ENCODE measurements at regions not wholly inside any gene's neighbourhood (a gene's known extent, or its start where the extent isn't known, plus 50 kb on each side); places are given as distances from the start of the nearest gene placed in this dataset.

- TF ChIP-seq, protein P1, sequence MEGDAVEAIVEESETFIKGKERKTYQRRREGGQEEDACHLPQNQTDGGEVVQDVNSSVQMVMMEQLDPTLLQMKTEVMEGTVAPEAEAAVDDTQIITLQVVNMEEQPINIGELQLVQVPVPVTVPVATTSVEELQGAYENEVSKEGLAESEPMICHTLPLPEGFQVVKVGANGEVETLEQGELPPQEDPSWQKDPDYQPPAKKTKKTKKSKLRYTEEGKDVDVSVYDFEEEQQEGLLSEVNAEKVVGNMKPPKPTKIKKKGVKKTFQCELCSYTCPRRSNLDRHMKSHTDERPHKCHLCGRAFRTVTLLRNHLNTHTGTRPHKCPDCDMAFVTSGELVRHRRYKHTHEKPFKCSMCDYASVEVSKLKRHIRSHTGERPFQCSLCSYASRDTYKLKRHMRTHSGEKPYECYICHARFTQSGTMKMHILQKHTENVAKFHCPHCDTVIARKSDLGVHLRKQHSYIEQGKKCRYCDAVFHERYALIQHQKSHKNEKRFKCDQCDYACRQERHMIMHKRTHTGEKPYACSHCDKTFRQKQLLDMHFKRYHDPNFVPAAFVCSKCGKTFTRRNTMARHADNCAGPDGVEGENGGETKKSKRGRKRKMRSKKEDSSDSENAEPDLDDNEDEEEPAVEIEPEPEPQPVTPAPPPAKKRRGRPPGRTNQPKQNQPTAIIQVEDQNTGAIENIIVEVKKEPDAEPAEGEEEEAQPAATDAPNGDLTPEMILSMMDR (conservative IDR thresholded peaks at IDR 0.05; ENCODE audit: low read depth, low read length) = no peak
- TF ChIP-seq RFX5 (IDR thresholded peaks at IDR 0.05; ENCODE audit: low read depth, low read length) (no peak), POLR2A (IDR thresholded peaks at IDR 0.05; ENCODE audit: low read depth, low read length) (no peak), RCOR1 (IDR thresholded peaks at IDR 0.05; ENCODE audit: insufficient replicate concordance, low read length) (no peak), CEBPB (IDR thresholded peaks at IDR 0.05; ENCODE audit: low read depth, low read length) (no peak)
Measured at GRCh38 chr5:105922574-105922973, 1748.2 kb downstream of the EFNA5 start.

All from IMR-90 (cell line).